ENCODE measurements at regions not wholly inside any gene's neighbourhood (a gene's known extent, or its start where the extent isn't known, plus 50 kb on each side); places are given as distances from the start of the nearest gene placed in this dataset.
A peak's percentile ranks its signal among the peaks of the same experiment; 100 is the strongest.
"Not testable (repeated sequence)": the region's sequence is repeated elsewhere in the genome, so short reads cannot be mapped to it uniquely, and the experiment has no call there.

DNA sequence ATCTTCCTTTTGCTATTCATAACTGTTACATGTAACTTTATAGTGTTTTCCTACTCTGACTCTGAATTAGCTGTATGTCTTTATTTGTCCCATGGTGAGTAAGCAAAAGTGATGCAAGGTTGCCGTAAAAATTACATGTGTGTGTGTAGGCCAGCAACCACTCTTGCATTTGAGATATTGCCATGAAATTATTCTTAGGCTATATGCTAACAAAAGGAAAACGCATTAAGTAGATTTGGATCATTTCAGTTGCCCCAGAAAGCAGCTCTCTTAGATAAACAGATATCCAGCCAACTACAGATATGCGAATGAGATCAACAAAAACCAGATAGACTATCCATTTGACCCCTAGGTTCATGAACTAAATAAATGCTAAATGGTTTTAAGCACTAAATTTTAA lies 73.6 kb downstream of the CYLC2 start:
- no peak for DNase-seq

- DNase-seq: no peak
These were observed 83.4 kb downstream of the CYLC2 start for GRCh38 chr9:103078581-103078980.

DNA sequence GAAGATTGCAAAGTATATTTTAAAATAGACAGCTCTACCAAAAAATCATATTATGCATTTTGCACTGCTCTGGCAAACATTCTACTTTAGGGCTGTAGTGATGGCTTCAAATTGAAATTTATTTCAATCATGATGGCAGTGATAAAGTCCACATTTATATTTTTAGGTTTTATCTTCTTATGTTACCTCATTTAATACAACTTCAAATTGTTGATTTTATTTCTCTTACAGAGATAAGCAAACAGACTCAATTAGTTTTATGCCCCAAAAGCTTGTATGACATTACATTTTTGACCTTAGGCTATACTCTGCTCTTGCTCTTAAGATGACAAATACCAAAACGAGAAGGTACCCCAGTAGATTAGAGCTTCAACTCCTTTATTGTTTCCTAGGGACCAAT lies 87.4 kb downstream of the CYLC2 start:
- DNase-seq: no peak

DNA sequence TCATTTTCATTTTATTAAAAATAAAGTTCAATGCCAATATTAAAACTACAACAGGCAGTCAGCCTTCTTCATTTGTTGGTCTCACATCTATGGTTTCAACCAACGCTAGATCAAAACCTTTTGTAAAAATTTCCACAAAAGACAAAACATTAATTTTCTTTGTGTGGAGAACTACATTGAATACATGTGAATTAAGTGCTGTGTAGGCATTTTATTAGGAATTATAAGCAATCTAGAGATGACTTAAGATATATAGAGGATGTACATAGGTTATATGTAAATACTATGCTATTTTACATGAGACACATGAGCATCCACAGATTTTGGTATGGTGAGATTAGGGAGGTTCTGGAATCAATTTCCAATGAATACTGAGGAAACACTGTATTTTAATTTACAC lies 94.2 kb downstream of the CYLC2 start:
- no peak for DNase-seq

GRCh38 chr9:103104101-103104500 lies 109.0 kb downstream of the CYLC2 start:
- DNase-seq: no peak

GRCh38 chr9:103116246-103116645 lies 121.1 kb downstream of the CYLC2 start:
- no peak for DNase-seq

GRCh38 chr9:103126494-103126893 lies 131.4 kb downstream of the CYLC2 start:
- DNase-seq: no peak

DNA sequence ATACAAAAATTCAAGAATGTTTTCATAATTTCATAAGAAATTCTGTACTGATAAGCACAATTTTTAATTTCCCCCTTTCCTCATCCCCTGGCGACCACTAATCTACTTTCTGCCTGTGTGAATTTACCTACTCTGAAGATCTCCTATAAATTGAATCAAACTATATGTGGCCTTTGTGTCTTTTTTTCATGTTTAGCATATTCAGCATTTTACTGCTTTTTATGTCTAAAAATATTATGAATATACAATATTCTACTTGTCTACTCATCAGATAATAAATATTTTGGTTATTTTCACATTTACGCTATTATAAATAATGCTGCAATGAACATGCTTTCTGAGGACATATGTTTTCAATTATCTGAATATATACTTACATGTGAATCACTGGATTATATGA lies 144.8 kb downstream of the CYLC2 start:
- no peak for DNase-seq

DNA sequence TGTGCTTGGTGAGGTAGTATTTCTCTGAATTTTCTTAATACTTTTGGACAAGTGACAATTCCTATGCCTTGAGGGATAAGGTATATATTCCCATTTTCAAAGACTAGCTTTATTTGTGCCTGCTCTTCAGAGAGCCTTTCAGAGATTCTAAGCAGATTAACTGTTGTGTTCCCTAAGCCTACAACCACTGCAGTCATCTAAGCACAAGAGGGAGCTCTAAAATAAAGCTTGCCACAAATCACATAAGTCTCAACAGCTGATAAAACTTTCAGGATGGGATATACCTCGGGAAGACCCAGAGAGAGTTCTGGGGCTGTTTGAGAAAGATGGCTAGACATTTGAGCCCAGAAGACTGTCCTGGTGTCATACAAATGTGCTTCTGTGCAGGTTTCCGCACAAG lies 157.3 kb downstream of the CYLC2 start:
- DNase-seq: no peak

DNA sequence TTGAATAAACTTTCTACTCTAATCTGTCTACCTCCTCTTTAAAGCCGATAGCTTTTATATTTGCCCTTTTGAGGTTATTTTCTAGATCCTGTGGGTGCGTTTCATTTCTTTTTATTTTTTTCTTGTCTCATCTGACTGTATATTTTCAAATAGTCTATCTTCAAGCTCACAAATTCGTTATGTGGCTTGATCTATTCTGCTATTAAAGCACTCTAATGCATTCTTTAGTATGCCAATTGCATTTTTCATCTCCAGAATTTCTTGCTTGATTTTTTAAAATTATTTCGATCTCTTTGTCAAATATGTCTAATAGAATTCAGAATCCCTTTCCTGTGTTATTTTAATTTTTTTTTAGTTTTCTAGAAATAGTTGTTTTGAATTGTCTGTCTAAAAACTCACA lies 172.4 kb downstream of the CYLC2 start:
- DNase-seq: no peak

DNA sequence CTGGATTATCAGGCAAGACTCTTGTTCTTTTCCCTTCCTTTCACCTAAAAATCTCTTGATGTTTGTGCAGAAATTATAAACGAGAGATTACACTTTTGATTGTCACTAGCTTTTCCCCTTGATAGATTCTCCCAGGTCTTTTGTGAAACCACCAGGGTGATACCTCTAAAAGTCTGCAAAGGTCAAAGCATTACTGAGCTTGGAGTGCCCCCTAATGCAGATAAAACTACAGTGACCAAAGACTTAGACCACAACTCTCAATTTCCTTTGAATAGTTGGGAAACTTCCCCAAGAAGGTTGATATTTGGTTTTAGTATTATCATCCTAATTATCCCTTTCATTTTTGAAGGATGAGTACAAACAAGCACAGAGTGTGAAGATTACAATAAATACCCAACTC lies 173.1 kb downstream of the CYLC2 start:
- no peak for DNase-seq

- no peak for DNase-seq
These were observed 174.7 kb downstream of the CYLC2 start for GRCh38 chr9:103169798-103170197.

DNA sequence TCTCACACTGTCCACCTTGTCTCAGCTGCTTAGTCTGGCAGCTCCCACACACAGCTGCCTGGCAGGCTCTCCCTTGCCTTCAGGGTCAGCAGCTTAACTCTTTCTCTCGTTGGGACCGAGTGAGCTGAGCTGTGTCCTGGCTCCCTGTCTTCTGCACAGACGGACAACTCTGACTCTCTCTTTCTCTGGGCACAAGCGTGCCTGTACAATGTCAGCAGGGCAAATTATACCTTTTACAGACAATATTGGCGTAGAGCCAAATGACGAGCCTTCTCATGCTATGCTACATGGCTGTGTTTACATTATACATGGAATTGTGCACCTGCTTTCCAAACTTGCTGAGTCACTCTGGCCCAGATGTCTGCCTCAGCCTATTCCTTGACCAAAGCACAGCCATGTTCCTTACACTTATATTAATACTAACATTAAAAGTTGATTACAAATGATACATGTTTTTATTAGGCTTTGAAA lies 188.6 kb downstream of the CYLC2 start:
- DNase-seq: peak; percentile 84

- no peak for DNase-seq
These were observed 191.8 kb downstream of the CYLC2 start for GRCh38 chr9:103186959-103187358.

DNA sequence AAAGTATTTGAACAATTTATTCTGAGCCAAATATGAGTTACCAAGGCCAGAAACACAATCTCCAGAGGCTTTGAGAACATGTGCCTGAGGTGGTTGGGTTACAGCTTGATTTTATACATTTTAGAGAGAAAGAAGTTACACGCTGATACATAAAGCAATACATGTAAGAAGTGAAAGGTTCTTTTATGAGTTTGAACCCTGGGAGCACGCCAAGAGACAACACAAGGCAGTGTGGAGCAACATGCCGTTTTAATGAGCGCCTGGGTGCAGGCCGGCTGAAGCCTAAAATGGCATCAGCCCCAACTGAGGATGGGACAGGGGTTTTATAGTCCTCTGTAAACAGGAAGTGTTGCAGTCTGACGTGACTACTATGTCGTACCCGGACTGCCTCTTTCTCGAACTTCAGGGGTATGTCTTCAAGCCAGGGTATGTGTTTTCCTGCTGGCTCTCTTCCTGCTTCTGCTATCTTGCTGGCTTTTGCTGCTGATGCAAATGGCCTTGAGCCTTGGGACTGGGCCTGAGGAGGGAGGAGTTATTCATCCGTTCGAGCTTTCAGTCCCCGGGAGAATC lies 193.7 kb downstream of the CYLC2 start:
- no peak for DNase-seq

GRCh38 chr9:103193992-103194391 lies 198.9 kb downstream of the CYLC2 start:
- DNase-seq: no peak

DNA sequence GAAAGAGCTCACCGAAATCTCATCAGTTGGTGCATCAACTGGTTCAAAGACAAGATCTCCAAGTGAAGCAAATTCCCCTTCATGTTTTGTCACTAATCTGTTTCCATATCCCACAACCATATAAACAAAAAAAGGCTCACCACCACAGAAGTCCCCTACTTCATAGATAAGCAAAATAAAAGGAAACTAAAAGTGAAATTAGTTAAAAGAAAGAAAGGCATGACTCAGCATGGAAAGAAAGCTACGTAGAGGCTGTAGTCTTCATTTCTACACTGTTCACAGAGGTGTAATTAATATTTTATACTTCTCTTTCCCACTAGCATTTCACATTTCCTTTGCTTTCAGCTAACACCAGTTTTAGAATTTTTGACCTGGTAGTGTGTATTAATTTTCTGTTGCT lies 208.0 kb downstream of the CYLC2 start:
- no peak for DNase-seq

- not testable (repeated sequence) for DNase-seq
These were observed 210.9 kb downstream of the CYLC2 start for GRCh38 chr9:103205881-103206585.

- no peak for DNase-seq
These were observed 215.5 kb downstream of the CYLC2 start for GRCh38 chr9:103210607-103211006.

DNA sequence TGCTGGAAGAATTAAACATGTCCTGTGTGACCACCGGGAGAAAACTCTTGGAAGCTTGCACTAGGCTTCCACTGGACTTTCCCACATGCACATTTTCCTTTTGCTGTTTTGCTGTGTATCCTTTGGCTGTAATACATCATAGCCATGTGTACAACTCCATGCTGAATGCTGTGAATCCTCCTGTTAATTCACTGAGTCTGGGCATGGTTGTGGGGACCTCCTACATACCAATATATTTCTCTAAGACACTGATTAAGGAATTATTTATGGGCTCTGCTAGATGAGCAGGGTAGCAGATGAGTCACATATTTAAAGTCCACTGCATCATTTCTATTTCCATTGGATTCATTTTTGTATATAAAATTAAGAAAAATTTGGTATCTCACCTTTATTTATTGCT lies 220.1 kb downstream of the CYLC2 start:
- no peak for DNase-seq

DNA sequence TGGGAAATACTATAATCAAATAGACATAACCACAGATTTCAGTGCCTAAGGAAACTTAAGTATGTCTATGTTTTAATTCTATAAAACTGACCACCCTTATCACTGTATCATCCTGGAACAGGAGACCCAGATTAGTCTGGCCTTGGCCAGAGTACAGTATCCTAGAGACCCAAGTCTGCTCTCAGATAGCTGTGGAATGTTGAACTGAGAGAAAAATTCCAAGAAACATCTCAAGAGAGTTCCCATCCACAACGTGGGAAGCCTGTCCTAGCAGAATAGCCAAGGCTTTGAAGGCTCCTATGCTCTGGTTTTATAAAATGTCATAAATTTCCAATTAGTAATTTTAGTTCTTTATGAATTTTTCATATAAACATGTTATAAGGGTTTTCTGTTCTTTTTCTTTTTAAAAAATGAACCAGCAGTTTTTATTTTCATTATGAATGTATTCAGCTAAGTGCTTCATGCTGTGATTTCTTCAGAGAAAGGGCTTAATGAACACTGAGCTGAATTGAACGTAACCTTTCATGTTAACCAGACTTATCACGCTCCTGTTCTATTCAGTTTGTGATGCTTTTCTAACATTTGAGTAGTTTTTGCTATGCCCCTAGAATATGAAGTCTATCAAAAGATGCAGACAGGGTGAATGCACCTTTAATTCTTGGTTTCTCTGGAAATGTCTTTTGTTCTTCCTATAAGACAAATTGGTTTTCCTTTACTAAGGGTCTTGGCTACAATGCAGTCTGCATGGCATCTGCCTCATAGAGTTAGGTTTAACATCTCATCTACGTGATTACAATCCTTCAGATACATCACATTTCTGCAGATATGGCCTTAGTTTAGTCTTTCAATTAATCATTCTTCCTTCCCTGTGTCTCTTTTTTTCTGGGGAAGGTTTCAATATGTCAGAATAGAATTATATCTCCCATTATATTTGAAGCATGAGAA lies 230.8 kb downstream of the CYLC2 start:
- DNase-seq: no peak

- DNase-seq: no peak
These were observed 231.5 kb downstream of the CYLC2 start for GRCh38 chr9:103226647-103227013.

DNA sequence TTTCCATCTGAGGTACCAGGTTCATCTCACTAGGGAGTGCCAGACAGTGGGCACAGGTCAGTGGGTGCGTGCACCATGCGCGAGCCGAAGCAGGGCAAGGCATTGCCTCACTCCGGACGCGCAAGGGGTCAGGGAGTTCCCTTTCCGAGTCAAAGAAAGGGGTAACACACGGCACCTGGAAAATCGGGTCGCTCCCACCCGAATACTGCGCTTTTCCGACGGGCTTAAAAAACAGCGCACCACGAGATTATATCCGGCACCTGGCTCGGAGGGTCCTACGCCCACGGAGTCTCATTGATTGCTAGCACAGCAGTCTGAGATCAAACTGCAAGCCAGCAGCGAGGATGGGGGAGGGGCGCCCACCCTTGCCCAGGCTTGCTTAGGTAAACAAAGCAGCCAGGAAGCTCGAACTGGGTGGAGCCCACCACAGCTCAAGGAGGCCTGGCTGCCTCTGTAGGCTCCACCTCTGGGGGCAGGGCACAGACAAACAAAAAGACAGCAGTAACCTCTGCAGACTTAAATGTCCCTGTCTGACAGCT lies 242.5 kb downstream of the CYLC2 start:
- DNase-seq: not testable (repeated sequence)

GRCh38 chr9:103242025-103242424 lies 246.9 kb downstream of the CYLC2 start:
- no peak for DNase-seq
